ENCODE measurements at regions not wholly inside any gene's neighbourhood (a gene's known extent, or its start where the extent isn't known, plus 50 kb on each side); places are given as distances from the start of the nearest gene placed in this dataset.

GRCh38 chr10:111522551-111522950, 445.7 kb downstream of the ADRA2A start:
- no peak for FAIRE-seq

- no peak for FAIRE-seq
These were observed 446.2 kb downstream of the ADRA2A start for GRCh38 chr10:111523016-111523415.

GRCh38 chr10:111524134-111524533, 447.3 kb downstream of the ADRA2A start:
- FAIRE-seq, result no peak

GRCh38 chr10:111525696-111526095, 448.9 kb downstream of the ADRA2A start:
- no peak for FAIRE-seq

DNA sequence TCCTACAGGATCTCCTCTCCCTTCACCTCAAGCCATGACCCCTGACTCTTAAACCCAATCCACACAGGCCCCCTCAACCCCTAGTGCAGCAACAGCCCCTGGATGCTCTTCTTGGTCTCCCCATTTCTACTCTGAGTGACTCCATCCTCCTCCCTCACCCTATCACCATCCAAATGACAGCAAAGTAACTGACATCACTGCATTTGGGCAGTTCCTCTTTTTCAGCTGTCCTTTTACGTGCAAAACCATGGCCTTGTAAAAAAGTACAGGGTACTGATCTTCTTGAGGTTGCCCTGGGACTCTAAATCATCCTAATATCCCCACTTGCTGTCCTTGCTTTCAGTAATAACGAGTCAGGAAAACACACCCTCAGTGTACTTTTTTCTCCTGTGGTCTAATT, 454.9 kb downstream of the ADRA2A start:
- FAIRE-seq, result no peak

DNA sequence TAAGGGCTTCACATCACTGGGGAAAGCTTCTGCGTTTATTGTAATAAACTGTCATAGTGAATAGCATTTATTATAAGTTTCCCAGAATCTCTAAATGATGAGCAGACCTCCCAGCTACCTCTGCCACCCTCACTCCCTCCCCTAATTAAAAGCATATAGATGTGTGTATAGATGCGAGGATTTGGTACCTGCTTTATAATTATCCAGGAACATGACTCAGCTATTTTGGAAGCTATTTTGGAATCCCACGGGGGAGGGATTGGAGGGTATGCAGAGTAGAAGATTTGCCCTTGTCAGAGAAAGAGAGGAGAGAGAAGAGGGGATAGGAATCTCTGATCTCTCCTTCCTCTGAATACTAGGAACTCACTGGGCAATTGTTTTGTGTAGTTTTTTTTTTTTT, 455.3 kb downstream of the ADRA2A start:
- FAIRE-seq, result no peak

- no peak for FAIRE-seq
These were observed 462.4 kb downstream of the ADRA2A start for GRCh38 chr10:111539246-111539645.

- no peak for FAIRE-seq
These were observed 467.0 kb downstream of the ADRA2A start for GRCh38 chr10:111543854-111544253.

DNA sequence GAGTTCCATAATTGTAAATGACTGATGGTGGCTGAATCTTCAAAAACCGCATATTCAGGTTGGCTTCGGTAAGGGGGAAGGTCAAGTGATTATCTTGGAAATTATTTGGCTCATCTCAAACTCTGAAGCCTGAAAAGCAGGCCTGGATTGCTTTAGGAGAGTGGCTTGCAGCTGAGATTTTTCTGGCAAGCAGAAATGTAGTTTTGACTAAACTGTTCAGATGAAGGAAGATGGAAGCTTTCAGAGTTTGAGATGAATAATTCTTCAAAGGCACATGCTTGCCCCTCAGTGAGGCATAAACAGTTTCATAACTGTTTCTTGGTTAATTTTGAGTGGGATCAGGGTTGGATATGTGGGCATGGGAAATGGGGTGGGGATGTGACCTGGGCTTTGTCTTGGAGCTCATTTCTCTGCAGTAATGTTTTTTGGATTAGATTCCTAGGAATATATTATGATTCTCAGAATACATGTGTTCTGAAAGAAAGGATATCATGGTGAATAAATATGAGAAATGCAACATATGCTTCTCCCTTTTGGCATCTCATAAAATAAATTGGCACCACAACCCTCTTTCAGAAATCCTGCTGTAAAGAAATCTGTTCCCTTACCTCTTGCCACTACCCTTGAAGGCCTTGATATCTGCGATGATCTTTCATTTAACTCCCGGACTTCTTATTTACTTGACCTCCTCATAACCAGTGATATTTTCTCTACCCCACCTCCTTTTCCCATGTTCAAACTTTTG, 469.2 kb downstream of the ADRA2A start:
- no peak for FAIRE-seq

GRCh38 chr10:111548084-111548726, 471.4 kb downstream of the ADRA2A start:
- no peak for FAIRE-seq

GRCh38 chr10:111551001-111551400, 474.2 kb downstream of the ADRA2A start:
- no peak for FAIRE-seq

- FAIRE-seq, result no peak
These were observed 479.8 kb downstream of the ADRA2A start for GRCh38 chr10:111556666-111557065.

DNA sequence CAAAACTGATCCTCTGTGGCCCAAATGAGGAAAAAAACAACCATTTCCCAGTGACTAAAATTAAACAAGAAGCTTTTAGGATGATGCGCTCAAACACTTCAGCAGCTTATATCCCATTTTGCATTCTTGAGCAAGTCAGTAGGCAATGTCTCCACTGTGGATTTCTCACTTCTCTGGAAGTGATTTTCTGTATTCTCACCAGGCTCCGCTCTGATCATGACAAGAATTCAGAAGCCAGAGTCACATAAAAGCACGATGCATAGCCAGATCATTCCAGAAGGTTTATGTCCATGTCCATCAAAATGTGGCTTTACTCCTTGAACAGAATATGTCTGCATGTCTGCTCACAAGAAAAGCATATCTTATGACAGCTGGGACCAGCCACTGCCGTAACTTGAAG, 481.4 kb downstream of the ADRA2A start:
- no peak for FAIRE-seq

DNA sequence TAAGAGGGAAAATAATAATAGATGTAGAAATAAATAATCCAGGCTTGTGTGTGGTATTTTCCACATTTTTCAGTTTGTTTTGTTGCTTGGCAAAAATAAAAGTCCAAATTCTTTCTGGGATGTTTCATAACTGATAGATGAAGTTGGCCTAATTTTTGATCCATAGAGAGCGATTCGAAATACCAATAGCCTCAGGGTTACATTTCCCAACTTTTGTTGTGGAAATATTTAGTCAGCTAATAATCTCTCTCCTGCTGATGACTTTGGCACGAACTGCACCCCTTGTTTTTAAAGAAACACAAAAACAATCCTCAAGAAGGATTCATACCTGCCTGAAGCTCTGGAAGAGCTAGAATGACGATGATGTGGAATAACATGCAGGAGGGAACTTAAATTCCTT, 483.2 kb downstream of the ADRA2A start:
- no peak for FAIRE-seq

- FAIRE-seq, result no peak
These were observed 484.3 kb downstream of the ADRA2A start for GRCh38 chr10:111561124-111561523.

- no peak for FAIRE-seq
These were observed 488.7 kb downstream of the ADRA2A start for GRCh38 chr10:111565542-111565941.

GRCh38 chr10:111578076-111578475, 501.2 kb downstream of the ADRA2A start:
- FAIRE-seq, result no peak

DNA sequence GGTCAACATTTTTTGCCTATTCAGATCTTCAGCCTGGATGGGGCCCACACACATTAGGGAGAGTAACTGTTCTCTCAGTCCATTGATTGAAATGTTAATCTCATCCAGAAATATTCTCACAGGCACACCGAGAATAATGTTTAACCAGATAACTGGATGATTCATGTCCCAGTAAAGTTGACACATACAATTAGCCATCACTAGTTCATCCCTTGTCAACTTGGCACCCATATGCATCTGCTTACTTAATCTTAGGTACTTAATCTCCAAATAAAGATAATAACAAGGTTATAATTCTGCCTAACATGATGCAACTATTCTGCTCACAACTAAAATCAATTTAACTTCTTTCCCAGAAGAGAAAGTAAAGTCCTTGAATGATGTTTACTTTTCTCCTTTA, 502.6 kb downstream of the ADRA2A start:
- FAIRE-seq, result no peak

DNA sequence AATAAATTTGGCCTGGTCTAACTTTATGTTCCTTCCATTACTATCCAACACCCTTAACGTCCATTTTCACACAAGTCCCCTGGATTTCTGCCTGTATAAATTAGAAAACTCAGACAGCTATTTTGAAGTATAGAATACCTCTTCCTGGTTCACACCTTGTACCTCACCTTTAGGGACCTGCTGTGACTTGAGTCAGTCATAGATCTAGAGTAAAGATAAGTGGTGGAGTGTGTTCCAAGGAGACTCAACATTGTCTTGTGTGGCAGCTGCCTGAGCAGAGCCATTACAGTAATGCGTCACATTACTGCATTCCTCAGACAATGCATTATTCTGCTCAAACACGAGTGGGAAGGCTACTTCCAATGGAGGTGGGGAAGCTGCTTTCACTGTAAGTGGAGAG, 513.9 kb downstream of the ADRA2A start:
- no peak for FAIRE-seq

DNA sequence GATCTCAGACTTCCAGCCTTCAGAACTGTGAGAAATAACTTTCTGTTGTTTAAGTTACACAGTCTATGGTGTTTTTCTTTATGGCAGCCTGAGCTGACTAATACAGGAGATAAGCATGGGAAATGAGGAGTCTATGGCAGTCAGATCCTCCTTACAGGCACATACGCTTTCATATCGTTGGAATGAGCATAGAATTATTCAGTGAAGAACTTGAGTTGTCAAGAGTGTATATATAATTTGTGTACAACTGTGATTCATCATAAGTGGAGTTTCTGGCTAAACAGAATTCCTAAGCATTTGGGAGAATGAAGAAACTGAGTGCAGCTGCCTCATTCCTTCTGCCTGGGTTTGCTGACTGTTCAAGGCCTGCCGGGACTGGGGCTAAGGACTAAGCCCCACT, 516.7 kb downstream of the ADRA2A start:
- no peak for FAIRE-seq

DNA sequence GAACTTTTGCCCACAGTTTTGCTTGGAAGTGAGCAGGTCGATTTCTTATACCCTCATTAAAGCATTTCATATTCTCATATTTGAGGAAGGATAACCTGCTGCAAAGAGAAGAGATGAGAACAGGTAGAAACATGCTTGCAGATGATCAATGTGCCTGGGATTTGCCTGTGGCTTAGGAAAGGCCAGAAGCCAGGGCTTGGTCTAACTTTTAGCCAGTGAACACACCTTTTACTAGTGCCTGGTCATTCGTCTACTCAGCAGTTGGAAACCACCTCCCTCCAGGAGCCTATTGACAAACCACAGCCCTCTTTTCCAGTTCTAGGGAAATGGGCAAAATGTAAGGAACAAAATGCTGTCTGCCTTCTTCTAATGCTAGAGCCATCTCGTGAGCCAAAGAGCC, 518.3 kb downstream of the ADRA2A start:
- FAIRE-seq, result no peak

- FAIRE-seq, result no peak
These were observed 521.7 kb downstream of the ADRA2A start for GRCh38 chr10:111598433-111599059.

GRCh38 chr10:111599943-111600342, 523.1 kb downstream of the ADRA2A start:
- FAIRE-seq, result no peak

DNA sequence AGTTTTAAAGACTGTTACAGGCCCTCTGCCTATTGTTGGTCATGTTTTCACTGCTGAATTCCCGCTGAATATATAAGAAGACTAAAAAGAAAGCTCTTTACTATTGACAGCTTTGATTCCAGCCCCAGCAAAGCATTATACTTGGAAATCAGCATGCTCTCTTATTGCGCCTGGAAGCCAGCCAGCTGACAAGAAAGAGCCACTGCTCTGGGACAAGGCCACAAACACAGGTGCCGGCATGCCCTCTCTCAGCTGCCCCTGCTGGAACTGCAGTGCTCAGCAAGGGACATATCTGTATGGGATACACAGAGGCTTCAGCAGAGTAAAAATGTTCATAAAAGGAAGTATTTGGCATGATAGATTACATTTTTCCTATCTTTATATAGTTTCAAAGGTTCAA, 523.9 kb downstream of the ADRA2A start:
- no peak for FAIRE-seq
